ENCODE measurements at regions not wholly inside any gene's neighbourhood (a gene's known extent, or its start where the extent isn't known, plus 50 kb on each side); places are given as distances from the start of the nearest gene placed in this dataset.

- TF ChIP-seq GATA2 (IDR thresholded peaks at IDR 0.05; ENCODE audit: low read depth, low read length) (no peak), GATA3 (IDR thresholded peaks at IDR 0.05; ENCODE audit: low read depth, low read length) (no peak)
Measured at GRCh38 chr5:56755036-56755555, 60.3 kb upstream of the MAP3K1 start.

Measured in SH-SY5Y (cell line).